SK-N-MC (cell line): ENCODE measurements at regions not wholly inside any gene's neighbourhood (a gene's known extent, or its start where the extent isn't known, plus 50 kb on each side); places are given as distances from the start of the nearest gene placed in this dataset.
"Not testable (repeated sequence)": the region's sequence is repeated elsewhere in the genome, so short reads cannot be mapped to it uniquely, and the experiment has no call there.

ENCODE experiments used
- EZH2 ChIP-seq: fragments of 200-600 bp; sonication (generic); IDR thresholded peaks from one replicate; pipeline ENCODE4 v1.6.1; 2017; ENCODE audit warnings: antibody characterized with exemption
- POLR2AphosphoS5 ChIP-seq: IDR thresholded peaks from 2 replicates; pipeline ENCODE4 v1.6.1; 2012; ENCODE audit warnings: mild to moderate bottlenecking, low read depth, low read length, borderline replicate concordance

- not testable (repeated sequence) for TF ChIP-seq EZH2, POLR2AphosphoS5
These were observed 344.7 kb upstream of the CLEC14A start for GRCh38 chr14:38600572-38600971.
